Activated CD4-positive, alpha-beta T cell treated with anti-CD3 and anti-CD28 coated beads, Interleukin-10, Interleukin-2, amounts not matched to agents 100 ng/mL and 50 ng/mL, durations not matched to agents 16 hours and 8 hours (primary cell): ENCODE measurements at regions not wholly inside any gene's neighbourhood (a gene's known extent, or its start where the extent isn't known, plus 50 kb on each side); places are given as distances from the start of the nearest gene placed in this dataset.

ENCODE experiments used
- DNase-seq: peaks from one replicate; pipeline ENCODE4 v3.0.0-alpha.2; 2020

- DNase-seq, result no peak
Observed at GRCh38 chr9:81242866-81243265, 446.5 kb downstream of the TLE1 start.

- DNase-seq, result no peak
Observed at GRCh38 chr9:81239388-81239787, 450.0 kb downstream of the TLE1 start.

- no peak for DNase-seq
Observed at GRCh38 chr9:81237565-81238231, 451.6 kb downstream of the TLE1 start.

GRCh38 chr9:81234924-81235610 lies 454.3 kb downstream of the TLE1 start:
- DNase-seq, result no peak

GRCh38 chr9:81231011-81231410 lies 458.3 kb downstream of the TLE1 start:
- no peak for DNase-seq

- DNase-seq, result no peak
Observed at GRCh38 chr9:81227507-81228245, 461.7 kb downstream of the TLE1 start.

GRCh38 chr9:81225596-81225995 lies 463.8 kb downstream of the TLE1 start:
- no peak for DNase-seq

- no peak for DNase-seq
Observed at GRCh38 chr9:81224166-81225081, 464.9 kb downstream of the TLE1 start.

GRCh38 chr9:81214975-81215374 lies 474.4 kb downstream of the TLE1 start:
- DNase-seq, result no peak

GRCh38 chr9:81213456-81213855 lies 475.9 kb downstream of the TLE1 start:
- no peak for DNase-seq

GRCh38 chr9:81211741-81212140 lies 477.6 kb downstream of the TLE1 start:
- DNase-seq, result no peak

GRCh38 chr9:81207651-81208050 lies 481.7 kb downstream of the TLE1 start:
- no peak for DNase-seq

- DNase-seq, result no peak
Observed at GRCh38 chr9:81202292-81202691, 487.1 kb downstream of the TLE1 start.

GRCh38 chr9:81195206-81195605 lies 494.1 kb downstream of the TLE1 start:
- no peak for DNase-seq

GRCh38 chr9:81193362-81194339 lies 495.7 kb downstream of the TLE1 start:
- DNase-seq, result no peak

GRCh38 chr9:81191222-81191621 lies 498.1 kb downstream of the TLE1 start:
- no peak for DNase-seq

GRCh38 chr9:81190659-81191058 lies 498.7 kb downstream of the TLE1 start:
- DNase-seq, result no peak

GRCh38 chr9:81183761-81184160 lies 505.6 kb downstream of the TLE1 start:
- DNase-seq, result no peak

GRCh38 chr9:81182431-81182830 lies 506.9 kb downstream of the TLE1 start:
- no peak for DNase-seq

GRCh38 chr9:81174023-81174422 lies 515.3 kb downstream of the TLE1 start:
- no peak for DNase-seq

GRCh38 chr9:81171689-81172088 lies 517.7 kb downstream of the TLE1 start:
- DNase-seq, result no peak

GRCh38 chr9:81162361-81162760 lies 527.0 kb downstream of the TLE1 start:
- no peak for DNase-seq
